OCI-LY3 (cell line): ENCODE measurements at regions not wholly inside any gene's neighbourhood (a gene's known extent, or its start where the extent isn't known, plus 50 kb on each side); places are given as distances from the start of the nearest gene placed in this dataset.

Experiments
- EZH2phosphoT487 ChIP-seq: fragments of 200-600 bp; shearing (Covaris generic); IDR thresholded peaks from 2 replicates; pipeline ENCODE4 v1.6.1; 2018; ENCODE audit warnings: antibody characterized with exemption, mixed run types, low read depth
- TF ChIP-seq, protein P1 (sequence below): fragments of 200-600, 300-600 bp; sonication (generic); IDR thresholded peaks from 2 replicates; pipeline ENCODE4 v1.5.1; 2014; ENCODE audit warnings: antibody characterized with exemption, low read length, low read depth

DNA sequence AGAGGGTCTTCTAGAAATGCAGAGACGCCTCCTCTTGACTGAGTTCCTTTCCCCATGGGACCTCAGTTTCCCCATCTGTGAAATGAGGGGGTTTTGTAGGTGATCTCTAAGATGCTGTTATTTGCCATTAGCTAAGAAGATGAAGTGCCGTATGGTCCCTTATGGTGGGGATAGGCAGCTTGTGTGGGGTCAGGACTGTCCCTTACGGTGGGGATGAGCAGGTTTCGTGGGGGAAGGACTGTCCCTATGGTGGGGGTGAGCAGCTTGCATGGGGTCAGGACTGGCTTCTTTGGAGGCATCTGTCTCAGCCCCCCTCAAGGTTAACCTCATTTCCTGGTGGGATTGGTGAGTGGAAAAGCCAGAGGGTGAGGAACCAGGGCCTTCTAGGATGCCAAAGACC lies 148.3 kb upstream of the GPR26 start:
- TF ChIP-seq, protein P1, sequence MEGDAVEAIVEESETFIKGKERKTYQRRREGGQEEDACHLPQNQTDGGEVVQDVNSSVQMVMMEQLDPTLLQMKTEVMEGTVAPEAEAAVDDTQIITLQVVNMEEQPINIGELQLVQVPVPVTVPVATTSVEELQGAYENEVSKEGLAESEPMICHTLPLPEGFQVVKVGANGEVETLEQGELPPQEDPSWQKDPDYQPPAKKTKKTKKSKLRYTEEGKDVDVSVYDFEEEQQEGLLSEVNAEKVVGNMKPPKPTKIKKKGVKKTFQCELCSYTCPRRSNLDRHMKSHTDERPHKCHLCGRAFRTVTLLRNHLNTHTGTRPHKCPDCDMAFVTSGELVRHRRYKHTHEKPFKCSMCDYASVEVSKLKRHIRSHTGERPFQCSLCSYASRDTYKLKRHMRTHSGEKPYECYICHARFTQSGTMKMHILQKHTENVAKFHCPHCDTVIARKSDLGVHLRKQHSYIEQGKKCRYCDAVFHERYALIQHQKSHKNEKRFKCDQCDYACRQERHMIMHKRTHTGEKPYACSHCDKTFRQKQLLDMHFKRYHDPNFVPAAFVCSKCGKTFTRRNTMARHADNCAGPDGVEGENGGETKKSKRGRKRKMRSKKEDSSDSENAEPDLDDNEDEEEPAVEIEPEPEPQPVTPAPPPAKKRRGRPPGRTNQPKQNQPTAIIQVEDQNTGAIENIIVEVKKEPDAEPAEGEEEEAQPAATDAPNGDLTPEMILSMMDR = no peak
- no peak for TF ChIP-seq EZH2phosphoT487
